Neural cell (in vitro differentiated cells): ENCODE measurements at regions not wholly inside any gene's neighbourhood (a gene's known extent, or its start where the extent isn't known, plus 50 kb on each side); places are given as distances from the start of the nearest gene placed in this dataset.

Source experiments
- CTCF ChIP-seq: fragments of 450-650 bp; IDR thresholded peaks from 2 replicates; pipeline ENCODE4 v1.5.1; 2014; ENCODE audit warnings: antibody characterized with exemption, mild to moderate bottlenecking, moderate library complexity; ENCODE audit not compliant: poor library complexity, severe bottlenecking
- EP300 ChIP-seq: fragments of 450-650 bp; conservative IDR thresholded peaks from 2 replicates; pipeline ENCODE4 v1.6.1; 2014; ENCODE audit warnings: antibody characterized with exemption, mild to moderate bottlenecking, moderate library complexity; ENCODE audit not compliant: poor library complexity, severe bottlenecking
- EZH2 ChIP-seq: fragments of 200-600, 300-800 bp; shearing (Covaris generic), sonication (generic); IDR thresholded peaks from 2 replicates; pipeline ENCODE4 v1.6.1; 2014; ENCODE audit warnings: antibody characterized with exemption, low read length, borderline replicate concordance, mild to moderate bottlenecking; ENCODE audit not compliant: insufficient read depth, poor library complexity, severe bottlenecking
- MXI1 ChIP-seq: fragments of 450-650 bp; conservative IDR thresholded peaks from 2 replicates; pipeline ENCODE4 v1.6.1; 2014; ENCODE audit warnings: antibody characterized with exemption, mild to moderate bottlenecking; ENCODE audit not compliant: poor library complexity, severe bottlenecking
- POLR2AphosphoS5 ChIP-seq: IDR thresholded peaks from 2 replicates; pipeline ENCODE4 v1.6.1; 2012
- TAF1 ChIP-seq: IDR thresholded peaks from 2 replicates; pipeline ENCODE4 v1.6.1; 2012; ENCODE audit warnings: low read depth

GRCh38 chr17:21535686-21536375, 156.5 kb upstream of the KCNJ18 start:
- TF ChIP-seq CTCF (no peak), TAF1 (no peak), EP300 (no peak), POLR2AphosphoS5 (no peak), EZH2 (no peak), MXI1 (no peak)
